Stimulated activated CD4-positive, alpha-beta T cell treated with anti-CD3 and anti-CD28 coated beads, Interleukin-2, amount 100 ng/mL, for 24 hours (primary cell): ENCODE measurements at regions not wholly inside any gene's neighbourhood (a gene's known extent, or its start where the extent isn't known, plus 50 kb on each side); places are given as distances from the start of the nearest gene placed in this dataset.
"Not testable (repeated sequence)": the region's sequence is repeated elsewhere in the genome, so short reads cannot be mapped to it uniquely, and the experiment has no call there.

Source experiments
- DNase-seq, 2 donors: peaks; one replicate each; pipeline ENCODE4 v3.0.0-alpha.2; 2020

GRCh38 chr13:48810013-48810412, 156.3 kb downstream of the CYSLTR2 start:
- no peak for DNase-seq

GRCh38 chr13:48813518-48813917, 159.8 kb downstream of the CYSLTR2 start:
- no peak for DNase-seq

- DNase-seq, result no peak
Measured at GRCh38 chr13:48816700-48817099, 159.0 kb upstream of the FNDC3A start.

GRCh38 chr13:48817166-48817802, 158.4 kb upstream of the FNDC3A start:
- DNase-seq, result no peak

GRCh38 chr13:48818495-48819356, 157.0 kb upstream of the FNDC3A start:
- no peak for DNase-seq

- no peak for DNase-seq
Measured at GRCh38 chr13:48819376-48819775, 156.3 kb upstream of the FNDC3A start.

GRCh38 chr13:48819899-48820298, 155.8 kb upstream of the FNDC3A start:
- DNase-seq, result no peak

GRCh38 chr13:48823526-48823925, 152.2 kb upstream of the FNDC3A start:
- not testable (repeated sequence) for DNase-seq

GRCh38 chr13:48826039-48826438, 149.7 kb upstream of the FNDC3A start:
- DNase-seq, result no peak

GRCh38 chr13:48826922-48827454, 148.7 kb upstream of the FNDC3A start:
- not testable (repeated sequence) for DNase-seq

GRCh38 chr13:48827709-48828108, 148.0 kb upstream of the FNDC3A start:
- no peak for DNase-seq

GRCh38 chr13:48828962-48829411, 146.7 kb upstream of the FNDC3A start:
- no peak for DNase-seq

- no peak for DNase-seq
Measured at GRCh38 chr13:48829536-48829935, 146.2 kb upstream of the FNDC3A start.

- no peak for DNase-seq
Measured at GRCh38 chr13:48831248-48831647, 144.5 kb upstream of the FNDC3A start.

- no peak for DNase-seq
Measured at GRCh38 chr13:48833412-48833811, 142.3 kb upstream of the FNDC3A start.

GRCh38 chr13:48835326-48835725, 140.4 kb upstream of the FNDC3A start:
- DNase-seq, result not testable (repeated sequence)

- DNase-seq, result no peak
Measured at GRCh38 chr13:48838193-48838973, 137.3 kb upstream of the FNDC3A start.

GRCh38 chr13:48839171-48839570, 136.5 kb upstream of the FNDC3A start:
- DNase-seq, result no peak

GRCh38 chr13:48840366-48840765, 135.3 kb upstream of the FNDC3A start:
- no peak for DNase-seq

- no peak for DNase-seq
Measured at GRCh38 chr13:48842316-48842715, 133.4 kb upstream of the FNDC3A start.

GRCh38 chr13:48843630-48844380, 131.9 kb upstream of the FNDC3A start:
- no peak for DNase-seq

GRCh38 chr13:48844676-48845075, 131.0 kb upstream of the FNDC3A start:
- no peak for DNase-seq
